Heart right ventricle (tissue), 16 donors: ENCODE measurements at regions not wholly inside any gene's neighbourhood (a gene's known extent, or its start where the extent isn't known, plus 50 kb on each side); places are given as distances from the start of the nearest gene placed in this dataset.
A peak's percentile ranks its signal among the peaks of the same experiment; 100 is the strongest.

Source experiments
- ATAC-seq, 8 donors: fragments of 200-7000 bp; cut with Tn5 transposase; one replicate each; pipeline ENCODE4 v1.9.1; 2020; ENCODE audit warnings: mild to moderate bottlenecking in 8 of 8, moderate library complexity in 8 of 8, moderate number of reproducible peaks in 1 of 8
- DNase-seq, 2 donors: peaks; one replicate each; pipeline ENCODE4 v3.0.0-alpha.2; 2020
- H3K27ac ChIP-seq, 10 donors: fragments of 200-600 bp; sonication (generic) in 2 of 10; one replicate each; pipeline versions ENCODE4 v1.5.0 to v1.8.0; 2020 to 2022; ENCODE audit warnings: mild to moderate bottlenecking in 3 of 10
- H3K27me3 ChIP-seq, 7 donors: fragments of 200-600 bp; one replicate each; pipeline ENCODE4 v1.8.0; 2021 to 2022; ENCODE audit warnings: mild to moderate bottlenecking in 2 of 7
- H3K36me3 ChIP-seq, 9 donors: fragments of 200-600 bp; sonication (generic) in 1 of 9; one replicate each; pipeline versions ENCODE4 v1.5.0 to v1.8.0; 2020 to 2022; ENCODE audit warnings: mild to moderate bottlenecking in 2 of 9
- H3K4me1 ChIP-seq, 9 donors: fragments of 200-600 bp; sonication (generic) in 1 of 9; one replicate each; pipeline versions ENCODE4 v1.5.0 to v1.8.0; 2020 to 2022; ENCODE audit warnings: mild to moderate bottlenecking in 4 of 9
- H3K4me3 ChIP-seq, 10 donors: fragments of 200-600 bp; sonication (generic) in 2 of 10; one replicate each; pipeline versions ENCODE4 v1.5.0 to v1.8.0; 2020 to 2022; ENCODE audit warnings: mild to moderate bottlenecking in 7 of 10, moderate library complexity in 2 of 10
- H3K9me3 ChIP-seq, 11 donors: fragments of 200-600 bp in 10 of 11; sonication (generic) in 2 of 11; one replicate each; pipeline versions ENCODE4 v1.5.0 to v1.8.0; 2013 to 2022; ENCODE audit warnings: mild to moderate bottlenecking in 2 of 11, control low read depth in 1 of 11, moderate library complexity in 1 of 11
- WGBS, 2 donors: extraction: QIAGEN DNeasy Blood & Tissue Kit; methylation state at CpG; one replicate each; pipeline ENCODE4 v1.1.7; 2013; ENCODE audit warnings: inconsistent platforms in 1 of 2; 5-methylcytosine and 5-hydroxymethylcytosine counted together
- intact Hi-C, 10 donors: fragments of 100-400 bp; cut with DNase I; formaldehyde crosslinking; loops; one replicate each; pipeline versions ENCODE4 v1.11.1 to v1.14.2; 2022
- TF ChIP-seq, protein P1 (sequence below), 9 donors: fragments of 200-600 bp; sonication (generic) in 2 of 9; IDR thresholded peaks; one replicate each; pipeline versions ENCODE4 v1.5.0 to v1.8.0; 2021 to 2022; ENCODE audit warnings: antibody characterized with exemption in 9 of 9, mild to moderate bottlenecking in 5 of 9, moderate library complexity in 1 of 9
- donor health status: Arrhythmogenic right ventricular cardiomyopathy.
- donor health status: ischemic (EF 13 %, LVEDD 7.1; RV severe dilation, severe dysfunction).
- donor health status: healthy with polysubstance abuse.
- donor health status: DM: no; HTN: yes; CAD: no.
- donor health status: DM: no; HTN: no; CAD: no.
- donor health status: ischemic (EF 25% LVEDD 6.9; RV normal size, moderate dysfunction).
- donor health status: ischemic (EF 25% LVEDD 5.7; RV mildly dilated, moderate dysfunction).
- donor health status: healthy.
- donor health status: DM: yes; HTN: yes; CAD: no.
- donor health status: Ischemic cardiomyopathy.
- donor health status: ischemic (EF 35%, LVEDD 5.7; RV mildly dilated, moderate dysfunction).
- donor health status: nonischemic (EF 11% LVEDD 7.7; RV severe dilation, severe dysfunction).
- donor health status: DM: yes; HTN: yes; CAD: no.
- donor health status: PGD.
- donor health status: ischemic (EF 29% LVEDD 5.4; RV normal size, mild dysfunction).
- donor health status: nonischemic (EF 23%, LVEDD 6.1; RV moderate dilation, normal function).

GRCh38 chr15:63442080-63442479 lies 60.4 kb upstream of the CA12 start:
- no peaks in the 10 kb centered on the region for H3K27me3 ChIP-seq
- WGBS, 2 donors = 90 to 91% methylated on average over 6 of the region's 6 CpGs
- intact Hi-C loops = no loop called here
- TF ChIP-seq, protein P1, sequence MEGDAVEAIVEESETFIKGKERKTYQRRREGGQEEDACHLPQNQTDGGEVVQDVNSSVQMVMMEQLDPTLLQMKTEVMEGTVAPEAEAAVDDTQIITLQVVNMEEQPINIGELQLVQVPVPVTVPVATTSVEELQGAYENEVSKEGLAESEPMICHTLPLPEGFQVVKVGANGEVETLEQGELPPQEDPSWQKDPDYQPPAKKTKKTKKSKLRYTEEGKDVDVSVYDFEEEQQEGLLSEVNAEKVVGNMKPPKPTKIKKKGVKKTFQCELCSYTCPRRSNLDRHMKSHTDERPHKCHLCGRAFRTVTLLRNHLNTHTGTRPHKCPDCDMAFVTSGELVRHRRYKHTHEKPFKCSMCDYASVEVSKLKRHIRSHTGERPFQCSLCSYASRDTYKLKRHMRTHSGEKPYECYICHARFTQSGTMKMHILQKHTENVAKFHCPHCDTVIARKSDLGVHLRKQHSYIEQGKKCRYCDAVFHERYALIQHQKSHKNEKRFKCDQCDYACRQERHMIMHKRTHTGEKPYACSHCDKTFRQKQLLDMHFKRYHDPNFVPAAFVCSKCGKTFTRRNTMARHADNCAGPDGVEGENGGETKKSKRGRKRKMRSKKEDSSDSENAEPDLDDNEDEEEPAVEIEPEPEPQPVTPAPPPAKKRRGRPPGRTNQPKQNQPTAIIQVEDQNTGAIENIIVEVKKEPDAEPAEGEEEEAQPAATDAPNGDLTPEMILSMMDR (IDR thresholded peaks at IDR 0.05) = no peak
- H3K9me3 ChIP-seq = no peaks in the 10 kb centered on the region
- DNase-seq (no peak), ATAC-seq (no peak)
- H3K4me1 ChIP-seq = peaks cover 0 to 9% (median 3%) of the 10 kb centered on the region in 9 donors
- no peak overlapping the region for H3K27ac ChIP-seq
- H3K4me3 ChIP-seq = no peak overlapping the region
- no peaks in the 10 kb centered on the region for H3K36me3 ChIP-seq

DNA sequence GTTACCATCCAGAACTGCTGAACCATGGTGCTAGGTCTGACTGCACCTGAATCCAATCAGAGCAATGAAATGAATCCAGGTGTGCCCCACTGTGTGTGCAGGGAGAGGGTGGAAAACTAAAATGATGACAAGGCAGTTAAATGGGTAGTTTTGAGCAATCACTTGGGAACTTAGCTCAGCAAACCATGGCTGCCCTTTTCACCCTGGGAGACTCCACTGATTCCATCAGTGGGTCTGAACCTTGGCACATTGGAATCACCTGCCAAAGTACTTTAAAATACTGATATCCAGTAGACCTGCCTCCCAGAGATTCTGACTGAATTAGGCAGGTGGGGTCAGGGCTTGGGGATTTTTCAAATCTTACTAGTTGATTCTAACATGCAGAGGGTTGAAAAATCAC lies 59.8 kb upstream of the USP3 start:
- ATAC-seq = no peak
- TF ChIP-seq, protein P1 (IDR thresholded peaks at IDR 0.05) = no peak
- Histone ChIP-seq H3K4me3 (no peak overlapping the region), H3K4me1 (peaks cover 0 to 25% (median 0%) of the 10 kb centered on the region in 9 donors), H3K36me3 (no peaks in the 10 kb centered on the region), H3K9me3 (no peaks in the 10 kb centered on the region), H3K27me3 (no peaks in the 10 kb centered on the region), H3K27ac (no peak overlapping the region)
- intact Hi-C loops = no loop called here
- no peak for DNase-seq

GRCh38 chr15:63446255-63446654 lies 58.1 kb upstream of the USP3 start:
- no peak overlapping the region for H3K4me3 ChIP-seq
- DNase-seq (no peak), ATAC-seq (no peak)
- WGBS, 2 donors = 78 to 79% methylated on average over 7 of the region's 7 CpGs
- TF ChIP-seq, protein P1 (IDR thresholded peaks at IDR 0.05) = no peak
- peaks cover 0 to 31% (median 0%) of the 10 kb centered on the region in 9 donors for H3K4me1 ChIP-seq
- H3K9me3 ChIP-seq = no peaks in the 10 kb centered on the region
- H3K27ac ChIP-seq = no peak overlapping the region
- H3K36me3 ChIP-seq = no peaks in the 10 kb centered on the region
- H3K27me3 ChIP-seq = no peaks in the 10 kb centered on the region
- intact Hi-C loops = no loop called here

DNA sequence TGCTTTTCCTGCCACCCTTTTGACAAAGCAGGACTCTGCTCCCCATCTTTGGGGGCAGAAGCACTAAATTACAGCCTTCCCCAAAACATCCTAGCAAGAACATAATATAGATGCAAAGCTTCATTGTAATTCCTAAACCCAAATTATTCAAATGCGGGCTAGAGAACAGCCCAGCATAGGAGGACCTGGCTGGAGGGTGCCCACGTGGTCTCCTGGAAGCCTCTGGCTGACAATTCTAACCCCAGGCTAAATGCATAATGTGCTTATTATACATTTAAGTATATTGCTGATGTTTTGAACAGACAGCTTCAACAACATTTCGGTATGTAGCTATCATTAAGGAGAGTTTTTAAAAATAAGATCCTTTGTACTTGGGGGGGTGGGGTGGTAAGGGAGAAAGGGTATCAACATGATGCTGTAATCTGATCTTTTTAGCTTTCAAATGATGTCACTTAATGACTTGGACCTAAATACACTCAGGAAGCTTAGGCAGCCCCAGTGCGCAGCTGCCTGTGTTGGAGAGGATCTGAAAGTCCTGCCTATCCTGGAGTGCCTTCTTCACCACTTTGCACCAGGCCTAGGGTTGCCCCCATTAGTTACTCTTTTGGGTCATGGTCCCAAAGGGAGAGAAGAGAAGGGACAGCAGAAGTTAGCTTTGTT lies 57.2 kb upstream of the USP3 start:
- DNase-seq = no peak

More for the DNA sequence above, 57.2 kb upstream of the USP3 start:
- peaks cover 0 to 31% (median 0%) of the 10 kb centered on the region in 9 donors for H3K4me1 ChIP-seq
- WGBS, 2 donors = 80 to 88% methylated on average over 4 of the region's 4 CpGs
- H3K4me3 ChIP-seq = no peak overlapping the region
- H3K27ac ChIP-seq = peak overlapping the region in 1 of 10 donors; percentile 89
- intact Hi-C loops = no loop called here
- H3K27me3 ChIP-seq = no peaks in the 10 kb centered on the region
- TF ChIP-seq, protein P1 (IDR thresholded peaks at IDR 0.05) = no peak
- H3K36me3 ChIP-seq = no peaks in the 10 kb centered on the region
- peak in 2 of 8 donors; percentile 48 to 55 for ATAC-seq
- H3K9me3 ChIP-seq = no peaks in the 10 kb centered on the region
